Activated CD8-positive, alpha-beta memory T cell treated with anti-CD3 and anti-CD28 coated beads, Interleukin-2, amount 50 U/mL, for 24 hours (primary cell): ENCODE measurements at regions not wholly inside any gene's neighbourhood (a gene's known extent, or its start where the extent isn't known, plus 50 kb on each side); places are given as distances from the start of the nearest gene placed in this dataset.

Experiments
- DNase-seq: peaks from one replicate; pipeline ENCODE4 v3.0.0-alpha.2; 2020; ENCODE audit errors: extremely low read depth

- DNase-seq = no peak
These were observed 824.3 kb upstream of the ZEB2 start for GRCh38 chr2:145344076-145344724.

- DNase-seq = no peak
These were observed 823.4 kb upstream of the ZEB2 start for GRCh38 chr2:145343287-145343686.

- no peak for DNase-seq
These were observed 821.6 kb upstream of the ZEB2 start for GRCh38 chr2:145341536-145341935.

GRCh38 chr2:145339646-145340045 is 819.7 kb upstream of the ZEB2 start:
- no peak for DNase-seq

GRCh38 chr2:145332210-145332898 is 812.4 kb upstream of the ZEB2 start:
- DNase-seq = no peak

GRCh38 chr2:145329971-145330370 is 810.1 kb upstream of the ZEB2 start:
- no peak for DNase-seq

GRCh38 chr2:145325485-145325884 is 805.6 kb upstream of the ZEB2 start:
- DNase-seq = no peak

- no peak for DNase-seq
These were observed 804.8 kb upstream of the ZEB2 start for GRCh38 chr2:145324748-145325147.

GRCh38 chr2:145323512-145323911 is 803.6 kb upstream of the ZEB2 start:
- no peak for DNase-seq

- no peak for DNase-seq
These were observed 801.4 kb upstream of the ZEB2 start for GRCh38 chr2:145321344-145321743.

GRCh38 chr2:145316496-145316895 is 796.6 kb upstream of the ZEB2 start:
- DNase-seq = no peak

GRCh38 chr2:145315053-145315452 is 795.1 kb upstream of the ZEB2 start:
- no peak for DNase-seq

- DNase-seq = no peak
These were observed 794.3 kb upstream of the ZEB2 start for GRCh38 chr2:145314119-145314633.

GRCh38 chr2:145305889-145306288 is 786.0 kb upstream of the ZEB2 start:
- no peak for DNase-seq

- no peak for DNase-seq
These were observed 784.6 kb upstream of the ZEB2 start for GRCh38 chr2:145304501-145304900.

- no peak for DNase-seq
These were observed 783.6 kb upstream of the ZEB2 start for GRCh38 chr2:145303536-145303935.

- no peak for DNase-seq
These were observed 783.0 kb upstream of the ZEB2 start for GRCh38 chr2:145302886-145303285.

- DNase-seq = no peak
These were observed 782.5 kb upstream of the ZEB2 start for GRCh38 chr2:145302451-145302850.

GRCh38 chr2:145299368-145299767 is 779.4 kb upstream of the ZEB2 start:
- DNase-seq = no peak

- DNase-seq = no peak
These were observed 772.2 kb upstream of the ZEB2 start for GRCh38 chr2:145292166-145292565.

- DNase-seq = no peak
These were observed 771.1 kb upstream of the ZEB2 start for GRCh38 chr2:145290986-145291385.

- no peak for DNase-seq
These were observed 770.0 kb upstream of the ZEB2 start for GRCh38 chr2:145289946-145290345.
